Activated naive CD4-positive, alpha-beta T cell treated with anti-CD3 and anti-CD28 coated beads, Interleukin-2, amount 50 U/mL, for 16 hours (primary cell): ENCODE measurements at regions not wholly inside any gene's neighbourhood (a gene's known extent, or its start where the extent isn't known, plus 50 kb on each side); places are given as distances from the start of the nearest gene placed in this dataset.
"Not testable (repeated sequence)": the region's sequence is repeated elsewhere in the genome, so short reads cannot be mapped to it uniquely, and the experiment has no call there.

Experiments used
- DNase-seq: peaks from one replicate; pipeline ENCODE4 v3.0.0-alpha.2; 2020

GRCh38 chr11:95641495-95641894 lies 148.1 kb downstream of the FAM76B start:
- peak; percentile 24 for DNase-seq

GRCh38 chr11:95638501-95638900 lies 151.1 kb downstream of the FAM76B start:
- DNase-seq = no peak

- no peak for DNase-seq
Observed at GRCh38 chr11:95625164-95625900, 164.2 kb downstream of the FAM76B start.

GRCh38 chr11:95616256-95616804 lies 173.3 kb downstream of the FAM76B start:
- no peak for DNase-seq

- no peak for DNase-seq
Observed at GRCh38 chr11:95611827-95612226, 177.8 kb downstream of the FAM76B start.

GRCh38 chr11:95610185-95610584 lies 179.4 kb downstream of the FAM76B start:
- DNase-seq = not testable (repeated sequence)

- no peak for DNase-seq
Observed at GRCh38 chr11:95608093-95608492, 181.5 kb downstream of the FAM76B start.

GRCh38 chr11:95606824-95607223 lies 182.8 kb downstream of the FAM76B start:
- no peak for DNase-seq

GRCh38 chr11:95605271-95605940 lies 184.2 kb downstream of the FAM76B start:
- no peak for DNase-seq

GRCh38 chr11:95599959-95600586 lies 189.5 kb downstream of the FAM76B start:
- DNase-seq = no peak

- DNase-seq = no peak
Observed at GRCh38 chr11:95595973-95596489, 193.6 kb downstream of the FAM76B start.

GRCh38 chr11:95595541-95595940 lies 194.0 kb downstream of the FAM76B start:
- no peak for DNase-seq

GRCh38 chr11:95593111-95593510 lies 196.5 kb downstream of the FAM76B start:
- DNase-seq = no peak

- no peak for DNase-seq
Observed at GRCh38 chr11:95592471-95592870, 197.1 kb downstream of the FAM76B start.

- no peak for DNase-seq
Observed at GRCh38 chr11:95589893-95590612, 199.5 kb downstream of the FAM76B start.

GRCh38 chr11:95588821-95589220 lies 200.8 kb downstream of the FAM76B start:
- no peak for DNase-seq

- no peak for DNase-seq
Observed at GRCh38 chr11:95586661-95587060, 202.9 kb downstream of the FAM76B start.

- DNase-seq = no peak
Observed at GRCh38 chr11:95586155-95586554, 203.4 kb downstream of the FAM76B start.

- no peak for DNase-seq
Observed at GRCh38 chr11:95585752-95586077, 203.9 kb downstream of the FAM76B start.

GRCh38 chr11:95585069-95585751 lies 204.4 kb downstream of the FAM76B start:
- DNase-seq = no peak

GRCh38 chr11:95584589-95584988 lies 205.0 kb downstream of the FAM76B start:
- no peak for DNase-seq

GRCh38 chr11:95584180-95584579 lies 205.4 kb downstream of the FAM76B start:
- DNase-seq = no peak
